PC-3 (cell line): ENCODE measurements at regions not wholly inside any gene's neighbourhood (a gene's known extent, or its start where the extent isn't known, plus 50 kb on each side); places are given as distances from the start of the nearest gene placed in this dataset.

Experiments
- ATAC-seq: fragments of 200-7000 bp; cut with Tn5 transposase; 2 replicates; pipeline ENCODE4 v1.9.1; 2020; ENCODE audit warnings: mild to moderate bottlenecking, moderate library complexity
- BruUV-seq: library from RNA; stranded (reverse); fragments of 400-500 nt; replicated peaks from 2 replicates; lab custom pipeline; 2021; lab: Mats Ljungman, UMichigan
- CTCF ChIA-PET: fragments of 300-600 bp; sonication (Branson Sonifier 250); formaldehyde crosslinking; loops from one replicate; lab custom pipeline; 2022; ENCODE audit warnings: antibody characterized with exemption; lab: Charles Lee
- POLR2A ChIA-PET: fragments of 300-600 bp; sonication (Branson Sonifier 250); formaldehyde crosslinking; loops from one replicate; lab custom pipeline; 2022; ENCODE audit warnings: antibody characterized with exemption; ENCODE audit not compliant: unreplicated experiment; lab: Charles Lee
- DNase-seq: peaks from one replicate; pipeline ENCODE4 v3.0.0-alpha.2; 2015
- H2AFZ ChIP-seq: fragments of 300-600 bp; sonication (generic); 2 replicates; pipeline ENCODE4 v1.6.0; 2016; ENCODE audit warnings: antibody characterized with exemption, low read length
- H3F3A ChIP-seq: fragments of 300-600 bp; sonication (generic); one replicate; pipeline ENCODE4 v1.6.0; 2017; ENCODE audit warnings: antibody characterized with exemption, low read length, control low read depth, mild to moderate bottlenecking; ENCODE audit not compliant: unreplicated experiment
- H3K27ac ChIP-seq: fragments of 300-600 bp; sonication (generic); 2 replicates; pipeline ENCODE4 v1.5.1; 2016; ENCODE audit warnings: mild to moderate bottlenecking, low read length
- H3K27me3 ChIP-seq: fragments of 300-600 bp; sonication (generic); 2 replicates; pipeline ENCODE4 v1.6.1; 2016; ENCODE audit warnings: low read length, mixed read lengths
- H3K36me3 ChIP-seq: fragments of 300-600 bp; sonication (generic); 2 replicates; pipeline ENCODE4 v1.6.1; 2016; ENCODE audit warnings: low read depth, mixed run types, low read length, mixed read lengths
- H3K4me1 ChIP-seq: fragments of 300-600 bp; sonication (generic); 2 replicates; pipeline ENCODE4 v1.5.1; 2016; ENCODE audit warnings: low read length; ENCODE audit not compliant: insufficient read depth
- H3K4me2 ChIP-seq: fragments of 300-600 bp; sonication (generic); 2 replicates; pipeline ENCODE4 v1.6.0; 2016; ENCODE audit warnings: low read length
- H3K4me3 ChIP-seq: fragments of 300-600 bp; sonication (generic); 2 replicates; pipeline ENCODE4 v1.5.1; 2016; ENCODE audit warnings: mild to moderate bottlenecking, low read length, mixed read lengths
- H3K79me2 ChIP-seq: fragments of 300-600 bp; sonication (generic); 2 replicates; pipeline ENCODE4 v1.6.1; 2017; ENCODE audit warnings: low read length, mixed read lengths
- H3K9ac ChIP-seq: fragments of 300-600 bp; sonication (generic); 2 replicates; pipeline ENCODE4 v1.6.0; 2016; ENCODE audit warnings: mild to moderate bottlenecking, low read length
- H3K9me2 ChIP-seq: fragments of 300-600 bp; sonication (generic); replicated peaks from 2 replicates; pipeline ENCODE4 v1.6.1; 2016; ENCODE audit warnings: mixed run types, low read length, mixed read lengths
- H3K9me3 ChIP-seq: fragments of 300-600 bp; sonication (generic); 2 replicates; pipeline ENCODE4 v1.6.1; 2016; ENCODE audit warnings: low read length, mixed read lengths
- H4K20me1 ChIP-seq: fragments of 300-600 bp; sonication (generic); 2 replicates; pipeline ENCODE4 v1.6.1; 2016; ENCODE audit warnings: low read length, mixed read lengths
- CTCF ChIP-seq: fragments of 300-600 bp; sonication (generic); conservative IDR thresholded peaks from 2 replicates; pipeline ENCODE4 v1.5.1; 2017; ENCODE audit warnings: antibody characterized with exemption, low read depth, mild to moderate bottlenecking, low read length
- EZH2 ChIP-seq: fragments of 300-600 bp; sonication (generic); IDR thresholded peaks from one replicate; pipeline ENCODE4 v1.6.1; 2017; ENCODE audit warnings: antibody characterized with exemption, mild to moderate bottlenecking, low read length; ENCODE audit not compliant: unreplicated experiment
- EZH2phosphoT487 ChIP-seq: fragments of 300-600 bp; sonication (generic); IDR thresholded peaks from 2 replicates; pipeline ENCODE4 v1.6.1; 2018; ENCODE audit warnings: mild to moderate bottlenecking, antibody characterized with exemption, low read length, borderline replicate concordance
- intact Hi-C: fragments of 100-400 bp; cut with micrococcal nuclease; formaldehyde crosslinking; loops from 2 replicates; pipeline ENCODE4 v1.9.0; 2023

GRCh38 chr3:78004571-78004970 is 964.7 kb downstream of the ROBO2 start:
- no peak overlapping the region for H3K4me3 ChIP-seq
- DNase-seq (no peak), ATAC-seq (no peak)
- POLR2A ChIA-PET, result no interaction called here
- H3K9ac ChIP-seq, result no peak overlapping the region
- H3K9me3 ChIP-seq, result no peaks in the 10 kb centered on the region
- BruUV-seq, result no TSS peak
- H3K27me3 ChIP-seq, result no peaks in the 10 kb centered on the region
- no peaks in the 10 kb centered on the region for H3F3A ChIP-seq
- no peaks in the 10 kb centered on the region for H3K36me3 ChIP-seq
- no peak overlapping the region for H2AFZ ChIP-seq
- no peaks in the 10 kb centered on the region for H3K9me2 ChIP-seq
- H3K4me1 ChIP-seq, result peaks cover 9% of the 10 kb centered on the region
- CTCF ChIA-PET, result no interaction called here
- no peaks in the 10 kb centered on the region for H3K79me2 ChIP-seq
- TF ChIP-seq EZH2phosphoT487 (no peak), CTCF (no peak), EZH2 (no peak)
- H3K27ac ChIP-seq, result no peak overlapping the region
- intact Hi-C loops, result no loop called here
- H4K20me1 ChIP-seq, result no peaks in the 10 kb centered on the region
- no peak overlapping the region for H3K4me2 ChIP-seq

- H3K9me3 ChIP-seq, result no peaks in the 10 kb centered on the region
- no peak overlapping the region for H3K9ac ChIP-seq
- intact Hi-C loops, result no loop called here
- no peaks in the 10 kb centered on the region for H3K4me1 ChIP-seq
- H3K27me3 ChIP-seq, result no peaks in the 10 kb centered on the region
- H3K9me2 ChIP-seq, result no peaks in the 10 kb centered on the region
- no peak overlapping the region for H3K4me2 ChIP-seq
- H3K4me3 ChIP-seq, result no peak overlapping the region
- no peaks in the 10 kb centered on the region for H3K36me3 ChIP-seq
- H3K27ac ChIP-seq, result no peak overlapping the region
- ChIA-PET POLR2A (no interaction called here), CTCF (interaction anchor here (0.6 kb wide), 1 partner anchor 296 kb away, joined by 3 read pairs; no protein-coding TSS in a partner anchor)
- DNase-seq, result no peak
- TF ChIP-seq EZH2phosphoT487, result no peak
- TF ChIP-seq CTCF, result no peak
- no peak for TF ChIP-seq EZH2
- H4K20me1 ChIP-seq, result no peaks in the 10 kb centered on the region
- BruUV-seq, result no TSS peak
- ATAC-seq, result no peak
- no peaks in the 10 kb centered on the region for H3F3A ChIP-seq
- no peaks in the 10 kb centered on the region for H3K79me2 ChIP-seq
- H2AFZ ChIP-seq, result no peak overlapping the region
Observed at GRCh38 chr3:78013653-78014052, 973.8 kb downstream of the ROBO2 start.

GRCh38 chr3:78015856-78016255 is 976.0 kb downstream of the ROBO2 start:
- DNase-seq, result no peak
- H3K36me3 ChIP-seq, result no peaks in the 10 kb centered on the region
- H3K4me3 ChIP-seq, result no peak overlapping the region
- H3K79me2 ChIP-seq, result no peaks in the 10 kb centered on the region
- no peak overlapping the region for H3K27ac ChIP-seq
- ChIA-PET CTCF (no interaction called here), POLR2A (no interaction called here)
- H3K9me2 ChIP-seq, result no peaks in the 10 kb centered on the region
- no peak overlapping the region for H2AFZ ChIP-seq
- H3K4me2 ChIP-seq, result no peak overlapping the region
- H3K4me1 ChIP-seq, result no peaks in the 10 kb centered on the region
- no TSS peak for BruUV-seq
- H4K20me1 ChIP-seq, result no peaks in the 10 kb centered on the region
- intact Hi-C loops, result no loop called here
- H3F3A ChIP-seq, result no peaks in the 10 kb centered on the region
- ATAC-seq, result no peak
- no peaks in the 10 kb centered on the region for H3K9me3 ChIP-seq
- no peaks in the 10 kb centered on the region for H3K27me3 ChIP-seq
- TF ChIP-seq EZH2, result no peak
- TF ChIP-seq EZH2phosphoT487, result no peak
- TF ChIP-seq CTCF, result no peak
- no peak overlapping the region for H3K9ac ChIP-seq
